H9 (cell line): ENCODE measurements at regions not wholly inside any gene's neighbourhood (a gene's known extent, or its start where the extent isn't known, plus 50 kb on each side); places are given as distances from the start of the nearest gene placed in this dataset.

Source experiments
- DNase-seq: peaks from one replicate; pipeline ENCODE4 v3.0.0-alpha.2; 2017
- H2AFZ ChIP-seq: one replicate; pipeline ENCODE4 v1.6.1; 2013; ENCODE audit warnings: mild to moderate bottlenecking, low read length, control low read depth, moderate library complexity
- H2AK5ac ChIP-seq: 2 replicates; pipeline ENCODE4 v1.6.1; 2013; ENCODE audit warnings: low read length, control low read depth, mixed read lengths; ENCODE audit not compliant: insufficient read length
- H2BK120ac ChIP-seq: one replicate; pipeline ENCODE4 v1.6.1; 2013; ENCODE audit warnings: low read depth, mild to moderate bottlenecking, low read length, control low read depth, inconsistent platforms; ENCODE audit not compliant: poor library complexity, severe bottlenecking
- H2BK12ac ChIP-seq: 2 replicates; pipeline ENCODE4 v1.6.1; 2013; ENCODE audit warnings: low read length, control low read depth, mixed read lengths, low read depth; ENCODE audit not compliant: insufficient read length
- H2BK15ac ChIP-seq: 2 replicates; pipeline ENCODE4 v1.6.1; 2013; ENCODE audit warnings: low read depth, low read length, control low read depth
- H2BK20ac ChIP-seq: one replicate; pipeline ENCODE4 v1.6.1; 2013; ENCODE audit warnings: low read depth, mild to moderate bottlenecking, low read length, control low read depth, inconsistent platforms; ENCODE audit not compliant: poor library complexity, severe bottlenecking
- H2BK5ac ChIP-seq: 2 replicates; pipeline ENCODE4 v1.6.1; 2013; ENCODE audit warnings: low read length, control low read depth, mixed read lengths; ENCODE audit not compliant: insufficient read length
- H3K14ac ChIP-seq: 2 replicates; pipeline ENCODE4 v1.6.1; 2013; ENCODE audit warnings: low read length, control low read depth; ENCODE audit not compliant: insufficient read depth
- H3K18ac ChIP-seq: 2 replicates; pipeline ENCODE4 v1.6.1; 2013; ENCODE audit warnings: low read depth, mild to moderate bottlenecking, mixed read lengths, low read length, control low read depth; ENCODE audit not compliant: insufficient read length
- H3K23ac ChIP-seq: 2 replicates; pipeline ENCODE4 v1.6.1; 2013; ENCODE audit warnings: low read length, control low read depth, mixed read lengths, low read depth; ENCODE audit not compliant: insufficient read length
- H3K23me2 ChIP-seq: 2 replicates; pipeline ENCODE4 v1.6.1; 2013; ENCODE audit warnings: low read depth, mild to moderate bottlenecking, mixed read lengths, low read length, control low read depth; ENCODE audit not compliant: insufficient read length, poor library complexity, severe bottlenecking
- H3K27ac ChIP-seq: 2 replicates; pipeline ENCODE4 v1.5.1; 2013; ENCODE audit warnings: low read length, control low read depth, mixed read lengths, low read depth; ENCODE audit not compliant: insufficient read length
- H3K27me3 ChIP-seq: 2 replicates; pipeline ENCODE4 v1.6.1; 2013; ENCODE audit warnings: low read length, control low read depth, inconsistent platforms; ENCODE audit not compliant: insufficient read depth
- H3K4ac ChIP-seq: 2 replicates; pipeline ENCODE4 v1.6.1; 2013; ENCODE audit warnings: low read depth, mild to moderate bottlenecking, control low read depth, inconsistent platforms, low read length, moderate library complexity
- H3K4me1 ChIP-seq: 2 replicates; pipeline ENCODE4 v1.6.1; 2013; ENCODE audit warnings: low read length, control low read depth, inconsistent platforms; ENCODE audit not compliant: insufficient read depth
- H3K4me2 ChIP-seq: 2 replicates; pipeline ENCODE4 v1.6.1; 2013; ENCODE audit warnings: low read length, control low read depth, mixed read lengths; ENCODE audit not compliant: insufficient read length, insufficient read depth
- H3K56ac ChIP-seq: 2 replicates; pipeline ENCODE4 v1.6.1; 2013; ENCODE audit warnings: low read depth, mild to moderate bottlenecking, mixed read lengths, low read length, control low read depth; ENCODE audit not compliant: insufficient read length
- H3K79me1 ChIP-seq: 2 replicates; pipeline ENCODE4 v1.6.1; 2013; ENCODE audit warnings: low read depth, mild to moderate bottlenecking, moderate library complexity, low read length, control low read depth, inconsistent platforms; ENCODE audit not compliant: insufficient read depth, poor library complexity, severe bottlenecking
- H3K79me2 ChIP-seq: 2 replicates; pipeline ENCODE4 v1.6.1; 2013; ENCODE audit warnings: low read length, control low read depth, inconsistent platforms; ENCODE audit not compliant: insufficient read depth
- H3K9ac ChIP-seq: 2 replicates; pipeline ENCODE4 v1.6.1; 2013; ENCODE audit warnings: low read length, control low read depth, mixed read lengths; ENCODE audit not compliant: insufficient read length; ENCODE audit errors: extremely low read depth
- H3K9me3 ChIP-seq: one replicate; pipeline ENCODE4 v1.6.1; 2013; ENCODE audit warnings: low read depth, low read length, inconsistent platforms; ENCODE audit not compliant: control insufficient read depth
- H3T11ph ChIP-seq: one replicate; pipeline ENCODE4 v1.6.1; 2013; ENCODE audit warnings: mild to moderate bottlenecking, low read length, control low read depth, inconsistent platforms
- H4K20me1 ChIP-seq: one replicate; pipeline ENCODE4 v1.6.1; 2013; ENCODE audit not compliant: control insufficient read depth, insufficient read length, insufficient read depth
- H4K5ac ChIP-seq: 2 replicates; pipeline ENCODE4 v1.6.1; 2013; ENCODE audit warnings: low read depth, mild to moderate bottlenecking, mixed read lengths, low read length, control low read depth; ENCODE audit not compliant: insufficient read length
- H4K8ac ChIP-seq: replicated peaks from 2 replicates; pipeline ENCODE4 v1.6.1; 2013; ENCODE audit warnings: low read length, control low read depth, mixed read lengths, low read depth; ENCODE audit not compliant: insufficient read length
- H4K91ac ChIP-seq: 2 replicates; pipeline ENCODE4 v1.6.1; 2013; ENCODE audit warnings: low read depth, mild to moderate bottlenecking, moderate library complexity, mixed read lengths, low read length, control low read depth; ENCODE audit not compliant: insufficient read length
- H3K27ac Mint-ChIP-seq, 3 experiments: 2 replicates in 2 of 3; 3 replicates in 1 of 3; pipeline ENCODE4 v1.8.0; 2020 to 2021; ENCODE audit warnings: mixed read lengths in 3 of 3, mild to moderate bottlenecking in 1 of 3, moderate library complexity in 1 of 3
- H3K27me3 Mint-ChIP-seq: 2 replicates; pipeline ENCODE4 v1.8.0; 2021; ENCODE audit warnings: low read depth, mild to moderate bottlenecking, moderate library complexity, mixed read lengths
- H3K36me3 Mint-ChIP-seq, 3 experiments: 2 replicates in 2 of 3; 3 replicates in 1 of 3; pipeline ENCODE4 v1.8.0; 2020 to 2021; ENCODE audit warnings: low read depth in 3 of 3, mixed read lengths in 3 of 3; ENCODE audit not compliant: insufficient read depth in 1 of 3
- H3K4me1 Mint-ChIP-seq, 2 experiments: 2 replicates each; pipeline ENCODE4 v1.8.0; 2020; ENCODE audit warnings: mixed read lengths in 2 of 2
- H3K4me3 Mint-ChIP-seq, 2 experiments: 2 replicates in 1 of 2; 3 replicates in 1 of 2; pipeline ENCODE4 v1.8.0; 2020 to 2021; ENCODE audit warnings: mild to moderate bottlenecking in 2 of 2, mixed read lengths in 2 of 2, moderate library complexity in 1 of 2
- H3K9me3 Mint-ChIP-seq, 2 experiments: 2 replicates in 1 of 2; 3 replicates in 1 of 2; pipeline ENCODE4 v1.8.0; 2020; ENCODE audit warnings: mild to moderate bottlenecking in 2 of 2, mixed read lengths in 2 of 2, moderate library complexity in 1 of 2
- WGBS: extraction: QIAGEN DNeasy Blood & Tissue Kit; methylation state at CpG from one replicate; pipeline ENCODE4 v1.1.7; 2013; ENCODE audit warnings: missing lambda C conversion rate, low lambda C conversion rate, mixed read lengths; ENCODE audit not compliant: insufficient read length; ENCODE audit errors: extremely low coverage; 5-methylcytosine and 5-hydroxymethylcytosine counted together
- TF ChIP-seq, protein P1 (sequence below): fragments of 200-600 bp; sonication (generic); conservative IDR thresholded peaks from 3 replicates; pipeline ENCODE4 v1.8.0; 2021; ENCODE audit warnings: antibody characterized with exemption, mild to moderate bottlenecking

DNA sequence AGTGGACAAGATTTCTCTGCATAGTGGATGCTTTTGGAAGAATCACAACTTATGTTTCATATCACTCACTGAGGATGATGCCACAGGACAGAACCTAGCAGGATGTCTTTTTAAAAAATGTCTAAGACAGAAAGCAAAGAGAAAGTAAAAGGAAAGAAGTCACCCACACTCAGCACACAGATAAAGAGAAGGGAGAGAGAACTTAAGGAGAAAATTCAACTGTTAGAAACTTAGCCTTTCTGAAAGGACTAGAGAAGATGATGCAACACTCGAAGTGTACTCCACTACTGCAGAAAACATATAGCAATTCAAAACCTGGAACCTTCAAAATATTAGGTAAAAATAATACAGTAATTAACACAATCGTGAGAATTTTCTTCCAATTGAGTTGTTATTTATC is 52.8 kb upstream of the STK26 start:
- H2BK120ac ChIP-seq = no peak overlapping the region
- no peak overlapping the region for H4K5ac ChIP-seq
- no peaks in the 10 kb centered on the region for H3K9me3 ChIP-seq
- no peak overlapping the region for H3K4ac ChIP-seq
- H3K4me1 ChIP-seq = no peaks in the 10 kb centered on the region
- TF ChIP-seq, protein P1, sequence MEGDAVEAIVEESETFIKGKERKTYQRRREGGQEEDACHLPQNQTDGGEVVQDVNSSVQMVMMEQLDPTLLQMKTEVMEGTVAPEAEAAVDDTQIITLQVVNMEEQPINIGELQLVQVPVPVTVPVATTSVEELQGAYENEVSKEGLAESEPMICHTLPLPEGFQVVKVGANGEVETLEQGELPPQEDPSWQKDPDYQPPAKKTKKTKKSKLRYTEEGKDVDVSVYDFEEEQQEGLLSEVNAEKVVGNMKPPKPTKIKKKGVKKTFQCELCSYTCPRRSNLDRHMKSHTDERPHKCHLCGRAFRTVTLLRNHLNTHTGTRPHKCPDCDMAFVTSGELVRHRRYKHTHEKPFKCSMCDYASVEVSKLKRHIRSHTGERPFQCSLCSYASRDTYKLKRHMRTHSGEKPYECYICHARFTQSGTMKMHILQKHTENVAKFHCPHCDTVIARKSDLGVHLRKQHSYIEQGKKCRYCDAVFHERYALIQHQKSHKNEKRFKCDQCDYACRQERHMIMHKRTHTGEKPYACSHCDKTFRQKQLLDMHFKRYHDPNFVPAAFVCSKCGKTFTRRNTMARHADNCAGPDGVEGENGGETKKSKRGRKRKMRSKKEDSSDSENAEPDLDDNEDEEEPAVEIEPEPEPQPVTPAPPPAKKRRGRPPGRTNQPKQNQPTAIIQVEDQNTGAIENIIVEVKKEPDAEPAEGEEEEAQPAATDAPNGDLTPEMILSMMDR = no peak
- H3T11ph ChIP-seq = no peak overlapping the region
- H4K91ac ChIP-seq = no peak overlapping the region
- H3K27ac ChIP-seq = no peak overlapping the region
- no peak overlapping the region for H3K27ac Mint-ChIP-seq
- H3K27me3 Mint-ChIP-seq = peaks cover 17% of the 10 kb centered on the region
- no peak overlapping the region for H3K18ac ChIP-seq
- no peak for DNase-seq
- H3K27me3 ChIP-seq = no peaks in the 10 kb centered on the region
- no peak overlapping the region for H2BK20ac ChIP-seq
- no CpG with 5 or more reads among the region's 2 CpGs for WGBS
- no peak overlapping the region for H3K4me2 ChIP-seq
- no peak overlapping the region for H3K4me3 Mint-ChIP-seq
- H3K4me1 Mint-ChIP-seq = no peaks in the 10 kb centered on the region
- H2BK12ac ChIP-seq = no peak overlapping the region
- H3K9ac ChIP-seq = no peak overlapping the region
- no peak overlapping the region for H3K23ac ChIP-seq
- no peaks in the 10 kb centered on the region for H3K79me1 ChIP-seq
- H3K79me2 ChIP-seq = no peaks in the 10 kb centered on the region
- no peaks in the 10 kb centered on the region for H3K36me3 Mint-ChIP-seq
- no peaks in the 10 kb centered on the region; a peak in 1 of 5 replicates for H3K9me3 Mint-ChIP-seq
- H2AK5ac ChIP-seq = no peak overlapping the region
- no peak overlapping the region for H3K14ac ChIP-seq
- no peak overlapping the region for H2BK15ac ChIP-seq
- H3K56ac ChIP-seq = no peak overlapping the region
- H4K8ac ChIP-seq = no peak overlapping the region
- no peaks in the 10 kb centered on the region for H3K23me2 ChIP-seq
- H2AFZ ChIP-seq = no peak overlapping the region
- H4K20me1 ChIP-seq = no peaks in the 10 kb centered on the region
- H2BK5ac ChIP-seq = no peak overlapping the region
